OCI-LY3 (cell line): ENCODE measurements at regions not wholly inside any gene's neighbourhood (a gene's known extent, or its start where the extent isn't known, plus 50 kb on each side); places are given as distances from the start of the nearest gene placed in this dataset.

ENCODE experiments used
- EZH2phosphoT487 ChIP-seq: fragments of 200-600 bp; shearing (Covaris generic); IDR thresholded peaks from 2 replicates; pipeline ENCODE4 v1.6.1; 2018; ENCODE audit warnings: antibody characterized with exemption, mixed run types, low read depth
- TF ChIP-seq, protein P1 (sequence below): fragments of 200-600, 300-600 bp; sonication (generic); IDR thresholded peaks from 2 replicates; pipeline ENCODE4 v1.5.1; 2014; ENCODE audit warnings: antibody characterized with exemption, low read length, low read depth

DNA sequence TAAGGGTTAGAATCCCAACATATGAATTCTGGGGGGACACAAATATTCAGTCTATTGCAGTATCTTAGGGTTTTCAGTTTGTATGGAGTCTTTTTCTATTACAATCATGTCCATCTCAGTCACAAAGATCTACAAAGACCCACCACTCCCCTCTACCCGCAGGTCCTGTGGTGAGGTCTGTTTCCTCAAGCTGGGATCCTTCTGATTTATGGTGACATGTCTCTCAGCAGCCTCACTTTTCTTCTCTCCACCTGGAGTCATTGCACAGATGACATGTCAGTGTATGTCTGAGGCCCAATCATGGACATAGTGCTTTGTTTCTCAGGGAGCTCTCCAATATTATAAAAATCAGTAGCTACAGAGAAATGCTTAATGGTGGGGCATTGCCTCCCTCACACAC is 113.4 kb upstream of the RAB27B start:
- TF ChIP-seq, protein P1, sequence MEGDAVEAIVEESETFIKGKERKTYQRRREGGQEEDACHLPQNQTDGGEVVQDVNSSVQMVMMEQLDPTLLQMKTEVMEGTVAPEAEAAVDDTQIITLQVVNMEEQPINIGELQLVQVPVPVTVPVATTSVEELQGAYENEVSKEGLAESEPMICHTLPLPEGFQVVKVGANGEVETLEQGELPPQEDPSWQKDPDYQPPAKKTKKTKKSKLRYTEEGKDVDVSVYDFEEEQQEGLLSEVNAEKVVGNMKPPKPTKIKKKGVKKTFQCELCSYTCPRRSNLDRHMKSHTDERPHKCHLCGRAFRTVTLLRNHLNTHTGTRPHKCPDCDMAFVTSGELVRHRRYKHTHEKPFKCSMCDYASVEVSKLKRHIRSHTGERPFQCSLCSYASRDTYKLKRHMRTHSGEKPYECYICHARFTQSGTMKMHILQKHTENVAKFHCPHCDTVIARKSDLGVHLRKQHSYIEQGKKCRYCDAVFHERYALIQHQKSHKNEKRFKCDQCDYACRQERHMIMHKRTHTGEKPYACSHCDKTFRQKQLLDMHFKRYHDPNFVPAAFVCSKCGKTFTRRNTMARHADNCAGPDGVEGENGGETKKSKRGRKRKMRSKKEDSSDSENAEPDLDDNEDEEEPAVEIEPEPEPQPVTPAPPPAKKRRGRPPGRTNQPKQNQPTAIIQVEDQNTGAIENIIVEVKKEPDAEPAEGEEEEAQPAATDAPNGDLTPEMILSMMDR = no peak
- TF ChIP-seq EZH2phosphoT487 = no peak
